Neural cell (in vitro differentiated cells): ENCODE measurements at regions not wholly inside any gene's neighbourhood (a gene's known extent, or its start where the extent isn't known, plus 50 kb on each side); places are given as distances from the start of the nearest gene placed in this dataset.

ENCODE experiments used
- H2AFZ ChIP-seq: fragments of 200-600, 300-800 bp; sonication (generic), shearing (Covaris generic); 2 replicates; pipeline ENCODE4 v1.6.0; 2014; ENCODE audit warnings: low read depth, mild to moderate bottlenecking, antibody characterized with exemption, low read length, moderate library complexity
- H3F3A ChIP-seq: fragments of 200-600 bp; shearing (Covaris generic); 2 replicates; pipeline ENCODE4 v1.6.1; 2016; ENCODE audit warnings: mild to moderate bottlenecking, moderate library complexity, mixed read lengths, antibody characterized with exemption, low read length; ENCODE audit not compliant: insufficient read depth, poor library complexity, severe bottlenecking
- H3K27ac ChIP-seq: fragments of 200-600, 300-800 bp; sonication (generic), shearing (Covaris generic); 2 replicates; pipeline ENCODE4 v1.5.1; 2014; ENCODE audit warnings: mild to moderate bottlenecking, low read length, moderate library complexity
- H3K27me3 ChIP-seq: fragments of 300-800, 200-600 bp; sonication (generic), shearing (Covaris generic); 2 replicates; pipeline ENCODE4 v1.6.0; 2014; ENCODE audit warnings: mild to moderate bottlenecking, low read depth, low read length, moderate library complexity; ENCODE audit not compliant: insufficient read depth
- H3K36me3 ChIP-seq: fragments of 300-800, 200-600 bp; sonication (generic), shearing (Covaris generic); 2 replicates; pipeline ENCODE4 v1.5.1; 2014; ENCODE audit warnings: mild to moderate bottlenecking, antibody characterized with exemption, low read length, moderate library complexity; ENCODE audit not compliant: insufficient read depth
- H3K4me2 ChIP-seq: fragments of 300-800, 200-600 bp; sonication (generic), shearing (Covaris generic); 2 replicates; pipeline ENCODE4 v1.6.0; 2014; ENCODE audit warnings: mild to moderate bottlenecking, low read length
- H3K4me3 ChIP-seq: fragments of 300-800, 200-600 bp; sonication (generic), shearing (Covaris generic); 2 replicates; pipeline ENCODE4 v1.5.1; 2014; ENCODE audit warnings: mild to moderate bottlenecking, low read length, moderate library complexity
- H3K79me2 ChIP-seq: fragments of 200-600 bp; shearing (Covaris generic); replicated peaks from 2 replicates; pipeline ENCODE4 v1.6.0; 2014; ENCODE audit warnings: mild to moderate bottlenecking, low read length, moderate library complexity; ENCODE audit not compliant: insufficient read depth
- H3K9ac ChIP-seq: fragments of 300-800, 200-600 bp; sonication (generic), shearing (Covaris generic); 2 replicates; pipeline ENCODE4 v1.6.1; 2016; ENCODE audit warnings: mild to moderate bottlenecking, low read length, mixed read lengths
- H3K9me2 ChIP-seq: fragments of 200-600 bp; shearing (Covaris generic); 2 replicates; pipeline ENCODE4 v1.6.1; 2016; ENCODE audit warnings: mild to moderate bottlenecking, low read length, mixed read lengths; ENCODE audit not compliant: insufficient read depth
- H3K9me3 ChIP-seq: fragments of 200-600, 300-800 bp; sonication (generic), shearing (Covaris generic); 2 replicates; pipeline ENCODE4 v1.6.1; 2016; ENCODE audit warnings: mild to moderate bottlenecking, mixed run types, low read length, moderate library complexity, mixed read lengths
- H4K20me1 ChIP-seq: fragments of 200-600 bp; shearing (Covaris generic); 2 replicates; pipeline ENCODE4 v1.6.1; 2016; ENCODE audit warnings: mild to moderate bottlenecking, mixed run types; ENCODE audit not compliant: insufficient read depth
- CTCF ChIP-seq: fragments of 450-650 bp; IDR thresholded peaks from 2 replicates; pipeline ENCODE4 v1.5.1; 2014; ENCODE audit warnings: antibody characterized with exemption, mild to moderate bottlenecking, moderate library complexity; ENCODE audit not compliant: poor library complexity, severe bottlenecking
- EP300 ChIP-seq: fragments of 450-650 bp; conservative IDR thresholded peaks from 2 replicates; pipeline ENCODE4 v1.6.1; 2014; ENCODE audit warnings: antibody characterized with exemption, mild to moderate bottlenecking, moderate library complexity; ENCODE audit not compliant: poor library complexity, severe bottlenecking
- EZH2 ChIP-seq: fragments of 200-600, 300-800 bp; shearing (Covaris generic), sonication (generic); IDR thresholded peaks from 2 replicates; pipeline ENCODE4 v1.6.1; 2014; ENCODE audit warnings: antibody characterized with exemption, low read length, borderline replicate concordance, mild to moderate bottlenecking; ENCODE audit not compliant: insufficient read depth, poor library complexity, severe bottlenecking
- POLR2AphosphoS5 ChIP-seq: IDR thresholded peaks from 2 replicates; pipeline ENCODE4 v1.6.1; 2012
- RAD21 ChIP-seq: fragments of 450-650 bp; conservative IDR thresholded peaks from 2 replicates; pipeline ENCODE4 v1.6.1; 2014; ENCODE audit warnings: antibody characterized with exemption, mild to moderate bottlenecking, moderate library complexity
- SMC3 ChIP-seq: fragments of 450-650 bp; conservative IDR thresholded peaks from 2 replicates; pipeline ENCODE4 v1.6.1; 2014; ENCODE audit warnings: antibody characterized with exemption, mild to moderate bottlenecking, moderate library complexity; ENCODE audit not compliant: poor library complexity
- TAF1 ChIP-seq: IDR thresholded peaks from 2 replicates; pipeline ENCODE4 v1.6.1; 2012; ENCODE audit warnings: low read depth
- TF ChIP-seq, protein P1 (sequence below): IDR thresholded peaks from 2 replicates; pipeline ENCODE4 v1.6.1; 2012; ENCODE audit warnings: borderline replicate concordance

- no peaks in the 10 kb centered on the region for H3K36me3 ChIP-seq
- H3K9ac ChIP-seq: no peak overlapping the region
- no peak overlapping the region for H3K4me3 ChIP-seq
- H3K27ac ChIP-seq: no peak overlapping the region
- H4K20me1 ChIP-seq: no peaks in the 10 kb centered on the region
- H3K9me3 ChIP-seq: no peaks in the 10 kb centered on the region
- no peak overlapping the region for H2AFZ ChIP-seq
- H3F3A ChIP-seq: no peaks in the 10 kb centered on the region
- H3K4me2 ChIP-seq: no peak overlapping the region
- no peaks in the 10 kb centered on the region for H3K27me3 ChIP-seq
- H3K9me2 ChIP-seq: no peaks in the 10 kb centered on the region
- TF ChIP-seq CTCF (no peak), POLR2AphosphoS5 (no peak), EZH2 (no peak), TAF1 (no peak), EP300 (no peak), RAD21 (no peak)
- H3K79me2 ChIP-seq: no peaks in the 10 kb centered on the region
These were observed 277.6 kb upstream of the TNC start for GRCh38 chr9:115395511-115396021.

DNA sequence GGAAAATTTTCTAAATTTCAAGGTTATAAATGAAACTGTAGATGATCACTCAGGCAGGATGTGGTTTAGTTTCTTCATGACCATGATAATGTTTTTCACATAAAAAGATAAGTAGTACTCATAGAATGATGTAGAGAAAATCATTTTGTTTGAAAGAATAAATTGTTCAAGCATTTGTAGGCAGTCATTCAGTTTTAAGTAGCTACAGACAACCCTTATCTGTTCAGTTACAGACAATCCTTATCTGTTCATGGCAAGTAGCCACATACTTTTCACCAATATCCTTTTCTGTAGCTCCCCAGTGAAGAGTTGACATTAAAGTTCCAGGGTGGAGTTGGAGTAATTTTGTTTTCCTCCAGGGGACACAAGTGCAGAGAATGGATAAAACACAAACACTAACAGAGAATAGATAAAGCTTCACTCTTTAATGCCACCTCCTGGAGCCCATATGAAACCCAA lies 278.1 kb upstream of the TNC start:
- Histone ChIP-seq H3F3A (no peaks in the 10 kb centered on the region), H3K79me2 (no peaks in the 10 kb centered on the region), H3K9ac (no peak overlapping the region), H2AFZ (no peak overlapping the region), H3K4me2 (no peak overlapping the region), H3K27ac (no peak overlapping the region), H3K27me3 (no peaks in the 10 kb centered on the region), H3K4me3 (no peak overlapping the region), H3K9me3 (no peaks in the 10 kb centered on the region), H4K20me1 (no peaks in the 10 kb centered on the region), H3K9me2 (no peaks in the 10 kb centered on the region), H3K36me3 (no peaks in the 10 kb centered on the region)
- TF ChIP-seq, protein P1, sequence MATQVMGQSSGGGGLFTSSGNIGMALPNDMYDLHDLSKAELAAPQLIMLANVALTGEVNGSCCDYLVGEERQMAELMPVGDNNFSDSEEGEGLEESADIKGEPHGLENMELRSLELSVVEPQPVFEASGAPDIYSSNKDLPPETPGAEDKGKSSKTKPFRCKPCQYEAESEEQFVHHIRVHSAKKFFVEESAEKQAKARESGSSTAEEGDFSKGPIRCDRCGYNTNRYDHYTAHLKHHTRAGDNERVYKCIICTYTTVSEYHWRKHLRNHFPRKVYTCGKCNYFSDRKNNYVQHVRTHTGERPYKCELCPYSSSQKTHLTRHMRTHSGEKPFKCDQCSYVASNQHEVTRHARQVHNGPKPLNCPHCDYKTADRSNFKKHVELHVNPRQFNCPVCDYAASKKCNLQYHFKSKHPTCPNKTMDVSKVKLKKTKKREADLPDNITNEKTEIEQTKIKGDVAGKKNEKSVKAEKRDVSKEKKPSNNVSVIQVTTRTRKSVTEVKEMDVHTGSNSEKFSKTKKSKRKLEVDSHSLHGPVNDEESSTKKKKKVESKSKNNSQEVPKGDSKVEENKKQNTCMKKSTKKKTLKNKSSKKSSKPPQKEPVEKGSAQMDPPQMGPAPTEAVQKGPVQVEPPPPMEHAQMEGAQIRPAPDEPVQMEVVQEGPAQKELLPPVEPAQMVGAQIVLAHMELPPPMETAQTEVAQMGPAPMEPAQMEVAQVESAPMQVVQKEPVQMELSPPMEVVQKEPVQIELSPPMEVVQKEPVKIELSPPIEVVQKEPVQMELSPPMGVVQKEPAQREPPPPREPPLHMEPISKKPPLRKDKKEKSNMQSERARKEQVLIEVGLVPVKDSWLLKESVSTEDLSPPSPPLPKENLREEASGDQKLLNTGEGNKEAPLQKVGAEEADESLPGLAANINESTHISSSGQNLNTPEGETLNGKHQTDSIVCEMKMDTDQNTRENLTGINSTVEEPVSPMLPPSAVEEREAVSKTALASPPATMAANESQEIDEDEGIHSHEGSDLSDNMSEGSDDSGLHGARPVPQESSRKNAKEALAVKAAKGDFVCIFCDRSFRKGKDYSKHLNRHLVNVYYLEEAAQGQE: no peak
- TF ChIP-seq EP300 (no peak), EZH2 (no peak), SMC3 (no peak), POLR2AphosphoS5 (no peak)
